Nephron progenitor cell (in vitro differentiated cells): ENCODE measurements at regions not wholly inside any gene's neighbourhood (a gene's known extent, or its start where the extent isn't known, plus 50 kb on each side); places are given as distances from the start of the nearest gene placed in this dataset.

ENCODE experiments used
- DNase-seq: peaks from one replicate; pipeline ENCODE4 v3.0.0; 2021
- H3K27ac Mint-ChIP-seq: 2 replicates; pipeline ENCODE4 v1.8.0; 2021; ENCODE audit warnings: mild to moderate bottlenecking, moderate library complexity, mixed read lengths
- H3K27me3 Mint-ChIP-seq: 2 replicates; pipeline ENCODE4 v1.8.0; 2021; ENCODE audit warnings: mild to moderate bottlenecking, low read depth, mixed read lengths; ENCODE audit not compliant: poor library complexity
- H3K36me3 Mint-ChIP-seq: 2 replicates; pipeline ENCODE4 v1.8.0; 2021; ENCODE audit warnings: low read depth, mixed read lengths
- H3K4me1 Mint-ChIP-seq: 2 replicates; pipeline ENCODE4 v1.8.0; 2021; ENCODE audit warnings: mixed read lengths
- H3K4me3 Mint-ChIP-seq: 2 replicates; pipeline ENCODE4 v1.8.0; 2021; ENCODE audit warnings: mild to moderate bottlenecking, moderate library complexity, mixed read lengths
- H3K9me3 Mint-ChIP-seq: 2 replicates; pipeline ENCODE4 v1.8.0; 2021; ENCODE audit warnings: mild to moderate bottlenecking, moderate library complexity, mixed read lengths
- CTCF ChIP-seq: fragments of 200-600 bp; sonication (generic); IDR thresholded peaks from 2 replicates; pipeline ENCODE4 v1.5.0; 2021; ENCODE audit warnings: antibody characterized with exemption

GRCh38 chrX:111020283-111020682, 75.7 kb upstream of the PAK3 start:
- Mint-ChIP-seq H3K9me3 (peaks cover 20% of the 10 kb centered on the region), H3K36me3 (no peaks in the 10 kb centered on the region), H3K27me3 (peaks cover 4% of the 10 kb centered on the region), H3K27ac (no peak overlapping the region), H3K4me1 (no peaks in the 10 kb centered on the region), H3K4me3 (no peak overlapping the region)
- no peak for TF ChIP-seq CTCF
- no peak for DNase-seq

GRCh38 chrX:111013778-111014455, 82.1 kb upstream of the PAK3 start:
- Mint-ChIP-seq H3K36me3 (no peaks in the 10 kb centered on the region), H3K27ac (no peak overlapping the region), H3K9me3 (no peaks in the 10 kb centered on the region), H3K27me3 (peaks cover 6% of the 10 kb centered on the region), H3K4me1 (peaks cover 11% of the 10 kb centered on the region), H3K4me3 (no peak overlapping the region)
- no peak for TF ChIP-seq CTCF
- DNase-seq, result no peak

- H3K36me3 Mint-ChIP-seq, result no peaks in the 10 kb centered on the region
- TF ChIP-seq CTCF, result no peak
- H3K9me3 Mint-ChIP-seq, result no peaks in the 10 kb centered on the region
- DNase-seq, result no peak
- peaks cover 6% of the 10 kb centered on the region for H3K27me3 Mint-ChIP-seq
- peaks cover 11% of the 10 kb centered on the region for H3K4me1 Mint-ChIP-seq
- no peak overlapping the region for H3K27ac Mint-ChIP-seq
- no peak overlapping the region for H3K4me3 Mint-ChIP-seq
Measured at GRCh38 chrX:111010111-111010510, 85.9 kb upstream of the PAK3 start.

GRCh38 chrX:111009256-111009655, 86.7 kb upstream of the PAK3 start:
- Mint-ChIP-seq H3K4me3 (no peak overlapping the region), H3K27ac (no peak overlapping the region), H3K9me3 (no peaks in the 10 kb centered on the region), H3K27me3 (peaks cover 6% of the 10 kb centered on the region), H3K36me3 (no peaks in the 10 kb centered on the region), H3K4me1 (peaks cover 6% of the 10 kb centered on the region)
- no peak for TF ChIP-seq CTCF
- DNase-seq, result no peak

- Mint-ChIP-seq H3K4me3 (no peak overlapping the region), H3K4me1 (no peaks in the 10 kb centered on the region), H3K9me3 (no peaks in the 10 kb centered on the region), H3K36me3 (no peaks in the 10 kb centered on the region), H3K27me3 (peaks cover 12% of the 10 kb centered on the region), H3K27ac (no peak overlapping the region)
- DNase-seq, result no peak
- no peak for TF ChIP-seq CTCF
Measured at GRCh38 chrX:111008126-111008525, 87.9 kb upstream of the PAK3 start.

- DNase-seq, result no peak
- no peak for TF ChIP-seq CTCF
- no peaks in the 10 kb centered on the region for H3K4me1 Mint-ChIP-seq
- H3K4me3 Mint-ChIP-seq, result no peak overlapping the region
- no peaks in the 10 kb centered on the region for H3K36me3 Mint-ChIP-seq
- H3K27me3 Mint-ChIP-seq, result peaks cover 12% of the 10 kb centered on the region
- H3K9me3 Mint-ChIP-seq, result no peaks in the 10 kb centered on the region
- H3K27ac Mint-ChIP-seq, result no peak overlapping the region
Measured at GRCh38 chrX:111007238-111007637, 88.8 kb upstream of the PAK3 start.
